Activated CD4-positive, alpha-beta T cell treated with anti-CD3 and anti-CD28 coated beads, Interleukin-2, amount 50 U/mL, for 16 hours (primary cell): ENCODE measurements at regions not wholly inside any gene's neighbourhood (a gene's known extent, or its start where the extent isn't known, plus 50 kb on each side); places are given as distances from the start of the nearest gene placed in this dataset.

Source experiments
- DNase-seq: peaks from one replicate; pipeline ENCODE4 v3.0.0-alpha.2; 2020

- DNase-seq = no peak
These were observed 64.3 kb upstream of the RNU6ATAC start for GRCh38 chr9:134228649-134229048.

- no peak for DNase-seq
These were observed 65.2 kb upstream of the RNU6ATAC start for GRCh38 chr9:134229466-134230091.

GRCh38 chr9:134230092-134230941, 66.0 kb upstream of the RNU6ATAC start:
- no peak for DNase-seq

- no peak for DNase-seq
These were observed 66.6 kb upstream of the RNU6ATAC start for GRCh38 chr9:134230942-134231325.

GRCh38 chr9:134231330-134231745, 67.0 kb upstream of the RNU6ATAC start:
- no peak for DNase-seq

GRCh38 chr9:134231767-134232166, 67.4 kb upstream of the RNU6ATAC start:
- DNase-seq = no peak

GRCh38 chr9:134233022-134233421, 68.7 kb upstream of the RNU6ATAC start:
- no peak for DNase-seq

GRCh38 chr9:134234001-134234660, 69.8 kb upstream of the RNU6ATAC start:
- no peak for DNase-seq

- DNase-seq = no peak
These were observed 70.5 kb upstream of the RNU6ATAC start for GRCh38 chr9:134234687-134235359.

- DNase-seq = no peak
These were observed 71.0 kb upstream of the RNU6ATAC start for GRCh38 chr9:134235366-134235765.

- no peak for DNase-seq
These were observed 71.6 kb upstream of the RNU6ATAC start for GRCh38 chr9:134236001-134236421.

- no peak for DNase-seq
These were observed 72.7 kb upstream of the RNU6ATAC start for GRCh38 chr9:134236935-134237629.

GRCh38 chr9:134237630-134238265, 73.4 kb upstream of the RNU6ATAC start:
- DNase-seq = no peak

GRCh38 chr9:134239130-134239903, 75.0 kb upstream of the RNU6ATAC start:
- no peak for DNase-seq

- no peak for DNase-seq
These were observed 75.6 kb upstream of the RNU6ATAC start for GRCh38 chr9:134239939-134240338.

- DNase-seq = no peak
These were observed 76.0 kb upstream of the RNU6ATAC start for GRCh38 chr9:134240361-134240760.

- DNase-seq = no peak
These were observed 78.3 kb upstream of the RNU6ATAC start for GRCh38 chr9:134242706-134243105.

GRCh38 chr9:134243778-134244467, 79.6 kb upstream of the RNU6ATAC start:
- peak; percentile 10 for DNase-seq

- no peak for DNase-seq
These were observed 80.8 kb upstream of the RNU6ATAC start for GRCh38 chr9:134245179-134245578.

- DNase-seq = no peak
These were observed 78.2 kb upstream of the RXRA start for GRCh38 chr9:134247918-134248631.
